Peyer's patch (tissue), 4 donors: ENCODE measurements at regions not wholly inside any gene's neighbourhood (a gene's known extent, or its start where the extent isn't known, plus 50 kb on each side); places are given as distances from the start of the nearest gene placed in this dataset.

Experiments
- POLR2A ChIP-seq, 2 donors: fragments of 450-650 bp; IDR thresholded peaks; one replicate each; pipeline ENCODE4 v1.5.1; 2017; ENCODE audit warnings: antibody characterized with exemption in 2 of 2, mild to moderate bottlenecking in 2 of 2, moderate library complexity in 2 of 2
- TF ChIP-seq, protein P1 (sequence below), 6 experiments: fragments of 450-650 bp in 4 of 6; fragments of 200-600 bp in 2 of 6; sonication (generic) in 1 of 6; IDR thresholded peaks; one replicate each; pipeline ENCODE4 v1.5.1; 2017 to 2019; ENCODE audit warnings: antibody characterized with exemption in 6 of 6, mild to moderate bottlenecking in 3 of 6, moderate library complexity in 1 of 6

DNA sequence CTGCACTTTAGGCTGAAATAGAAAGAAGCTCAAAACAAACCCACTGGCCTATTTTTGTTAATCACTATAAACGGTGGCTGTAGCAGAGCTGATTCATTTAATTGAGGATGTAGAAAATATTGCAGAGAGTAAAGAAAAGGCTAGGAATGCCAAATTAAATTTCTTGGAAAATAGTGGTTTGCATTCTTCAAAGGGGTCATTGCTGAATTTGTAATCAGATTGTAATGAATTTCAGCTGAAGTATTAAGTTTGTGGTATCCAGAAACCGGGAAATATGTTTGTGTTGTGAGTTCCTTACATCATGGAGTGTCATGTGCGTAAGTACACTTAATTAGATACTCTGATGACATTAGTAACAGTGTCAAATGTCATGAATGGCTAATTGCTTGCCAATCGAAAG is 203.0 kb downstream of the SAMD5 start:
- TF ChIP-seq, protein P1, sequence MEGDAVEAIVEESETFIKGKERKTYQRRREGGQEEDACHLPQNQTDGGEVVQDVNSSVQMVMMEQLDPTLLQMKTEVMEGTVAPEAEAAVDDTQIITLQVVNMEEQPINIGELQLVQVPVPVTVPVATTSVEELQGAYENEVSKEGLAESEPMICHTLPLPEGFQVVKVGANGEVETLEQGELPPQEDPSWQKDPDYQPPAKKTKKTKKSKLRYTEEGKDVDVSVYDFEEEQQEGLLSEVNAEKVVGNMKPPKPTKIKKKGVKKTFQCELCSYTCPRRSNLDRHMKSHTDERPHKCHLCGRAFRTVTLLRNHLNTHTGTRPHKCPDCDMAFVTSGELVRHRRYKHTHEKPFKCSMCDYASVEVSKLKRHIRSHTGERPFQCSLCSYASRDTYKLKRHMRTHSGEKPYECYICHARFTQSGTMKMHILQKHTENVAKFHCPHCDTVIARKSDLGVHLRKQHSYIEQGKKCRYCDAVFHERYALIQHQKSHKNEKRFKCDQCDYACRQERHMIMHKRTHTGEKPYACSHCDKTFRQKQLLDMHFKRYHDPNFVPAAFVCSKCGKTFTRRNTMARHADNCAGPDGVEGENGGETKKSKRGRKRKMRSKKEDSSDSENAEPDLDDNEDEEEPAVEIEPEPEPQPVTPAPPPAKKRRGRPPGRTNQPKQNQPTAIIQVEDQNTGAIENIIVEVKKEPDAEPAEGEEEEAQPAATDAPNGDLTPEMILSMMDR (IDR thresholded peaks at IDR 0.05), result no peak
- no peak for TF ChIP-seq POLR2A (IDR thresholded peaks at IDR 0.05)
